Urothelium cell line (cell line): ENCODE measurements at regions not wholly inside any gene's neighbourhood (a gene's known extent, or its start where the extent isn't known, plus 50 kb on each side); places are given as distances from the start of the nearest gene placed in this dataset.

Source experiments
- DNase-seq: peaks from one replicate; pipeline ENCODE4 v3.0.0; 2011; ENCODE audit warnings: low spot score, mixed read lengths
- FAIRE-seq: peaks from 2 replicates; lab custom pipeline; 2011; peaks lifted over from hg19 to GRCh38; lab: Jason Lieb, UNC

DNA sequence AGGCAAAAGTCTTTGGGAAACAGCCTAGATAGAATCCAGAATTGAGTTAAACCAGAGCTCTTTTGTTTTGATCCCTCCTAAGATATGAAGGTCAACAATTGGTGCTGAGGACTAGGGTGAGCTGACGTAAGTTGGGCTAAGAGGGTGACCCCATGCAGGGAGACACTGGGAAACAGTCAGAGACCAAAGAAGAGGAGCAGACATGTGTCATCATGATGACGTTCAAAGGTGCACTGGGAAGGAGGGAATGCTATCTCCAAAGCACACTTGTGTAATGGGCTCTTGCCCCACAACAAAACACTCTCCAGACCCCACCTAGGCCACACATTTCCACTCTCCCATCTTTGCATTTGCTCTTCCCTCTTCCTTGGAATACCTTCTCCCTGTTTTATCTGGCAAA is 481.4 kb downstream of the COG6 start:
- FAIRE-seq = no peak
- DNase-seq = no peak

DNA sequence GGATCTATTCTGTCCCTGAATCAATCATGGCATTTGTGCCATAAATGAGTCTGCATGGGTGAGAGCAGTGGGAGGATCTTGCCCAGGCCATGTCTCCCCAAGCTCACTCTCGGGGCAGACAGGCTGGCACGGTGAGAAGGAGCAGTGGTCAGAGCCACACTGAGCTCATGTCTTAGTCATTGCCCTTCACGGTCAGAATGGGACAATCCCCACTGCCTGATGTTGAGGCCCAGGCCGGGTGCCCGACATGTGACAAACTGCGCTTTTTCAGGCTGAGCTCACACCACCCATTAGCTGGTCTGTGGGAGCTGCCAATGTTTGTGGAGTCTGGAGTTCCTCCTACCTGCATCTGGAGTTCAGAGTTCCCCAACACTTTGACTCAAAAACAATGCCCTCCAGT is 481.9 kb downstream of the COG6 start:
- FAIRE-seq (no peak), DNase-seq (no peak)

DNA sequence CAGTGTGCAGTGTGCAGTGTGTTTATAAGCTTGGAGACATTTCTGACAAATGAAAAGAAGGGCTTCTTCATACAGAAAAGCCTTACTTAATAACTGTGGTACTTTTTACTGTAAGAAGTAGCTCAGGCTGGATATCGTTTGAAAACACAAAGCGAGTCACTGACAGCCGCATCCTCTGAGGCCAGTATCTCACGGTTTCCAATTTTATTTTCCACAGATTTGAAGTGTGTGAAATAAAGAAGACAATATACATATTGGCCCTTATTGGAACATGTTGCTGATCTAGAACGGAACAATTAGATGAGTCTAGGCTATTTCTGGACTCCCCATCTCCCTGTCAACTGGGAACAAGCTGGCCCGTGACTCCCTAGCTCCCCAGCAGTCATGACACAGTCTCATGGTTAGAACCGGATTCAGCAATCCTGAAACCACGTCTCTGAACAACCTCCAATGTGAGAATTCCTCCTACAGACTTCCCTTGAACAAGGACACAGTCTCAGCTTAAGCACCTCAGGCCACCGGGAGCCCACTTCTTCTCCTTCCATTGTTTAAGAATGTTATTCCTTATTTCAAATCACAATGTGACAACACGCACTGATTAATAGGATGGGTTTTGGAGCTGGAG is 484.5 kb downstream of the COG6 start:
- no peak for DNase-seq

DNA sequence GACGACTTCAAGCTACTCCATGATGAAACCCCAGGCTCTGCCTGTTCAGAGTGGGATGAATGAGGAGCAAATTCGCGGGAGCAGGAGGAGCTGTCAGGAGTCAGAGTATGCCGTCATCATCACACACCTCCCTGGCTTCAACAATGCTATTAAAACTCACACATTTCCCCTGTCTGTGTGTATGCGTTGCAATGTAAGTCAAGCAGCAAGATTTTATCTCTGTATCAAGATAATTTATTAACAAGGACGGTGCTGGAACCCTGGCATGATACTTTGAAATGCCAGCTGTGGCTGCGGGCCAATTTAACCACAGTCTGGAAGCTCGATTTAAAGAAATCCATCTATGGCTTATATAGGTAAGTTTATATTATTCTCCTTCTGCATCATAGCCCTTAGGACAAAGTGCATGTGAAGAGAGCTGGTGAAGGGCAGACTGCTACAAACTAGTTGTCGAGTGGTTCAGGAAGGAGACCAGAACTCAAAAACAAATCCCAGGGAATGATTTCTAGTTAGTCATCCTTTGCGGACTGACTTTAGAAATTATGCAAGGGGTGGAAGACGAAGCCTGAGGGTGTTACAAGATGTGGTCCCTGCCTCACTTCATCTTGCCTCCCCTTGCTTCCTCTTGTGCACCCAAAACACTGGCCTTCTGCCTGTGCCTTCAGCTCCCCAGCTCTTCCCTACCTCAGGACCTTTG is 486.5 kb downstream of the COG6 start:
- no peak for FAIRE-seq

More for the DNA sequence above, 484.5 kb downstream of the COG6 start:
- no peak for FAIRE-seq

DNA sequence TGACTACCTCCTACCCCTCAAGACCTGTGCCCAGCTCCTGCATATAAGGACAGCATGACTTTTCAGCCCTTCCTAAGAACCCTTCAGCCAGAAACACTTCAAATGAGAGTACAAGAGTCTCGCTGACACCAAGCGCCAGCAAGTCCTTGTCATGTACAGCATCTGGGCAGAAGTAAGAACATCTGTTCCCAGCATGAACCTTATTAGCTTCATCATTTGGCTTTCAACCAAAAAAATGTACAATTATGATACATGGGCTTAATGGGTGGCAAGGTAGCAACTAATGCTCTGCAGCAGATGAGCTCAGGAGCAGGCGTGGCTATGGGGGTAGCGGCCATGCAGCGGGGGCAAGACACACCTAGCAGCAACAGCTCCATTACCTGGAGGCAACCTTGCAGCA is 487.6 kb downstream of the COG6 start:
- no peak for FAIRE-seq
- no peak for DNase-seq

More for the DNA sequence above, 486.5 kb downstream of the COG6 start:
- DNase-seq = no peak

DNA sequence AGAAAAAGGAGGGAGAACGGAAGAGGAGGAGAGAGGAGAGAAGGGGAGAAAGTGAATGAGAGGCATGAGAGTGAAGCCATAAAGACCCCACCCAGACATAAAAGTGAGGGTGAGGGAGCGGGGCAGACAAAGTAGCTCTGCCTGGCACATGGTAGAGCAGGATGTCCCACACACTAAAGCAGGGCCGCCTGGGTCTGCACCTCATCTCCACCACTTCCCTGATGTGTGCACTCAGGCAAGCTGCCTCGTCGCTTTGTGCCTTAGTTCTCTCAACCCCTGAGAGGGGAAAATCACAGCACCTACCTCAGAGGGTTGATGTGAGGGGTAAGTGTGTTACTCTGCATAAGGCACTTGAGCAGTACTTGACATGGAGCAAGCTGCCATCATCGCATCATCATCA is 488.1 kb downstream of the COG6 start:
- FAIRE-seq (no peak), DNase-seq (no peak)

DNA sequence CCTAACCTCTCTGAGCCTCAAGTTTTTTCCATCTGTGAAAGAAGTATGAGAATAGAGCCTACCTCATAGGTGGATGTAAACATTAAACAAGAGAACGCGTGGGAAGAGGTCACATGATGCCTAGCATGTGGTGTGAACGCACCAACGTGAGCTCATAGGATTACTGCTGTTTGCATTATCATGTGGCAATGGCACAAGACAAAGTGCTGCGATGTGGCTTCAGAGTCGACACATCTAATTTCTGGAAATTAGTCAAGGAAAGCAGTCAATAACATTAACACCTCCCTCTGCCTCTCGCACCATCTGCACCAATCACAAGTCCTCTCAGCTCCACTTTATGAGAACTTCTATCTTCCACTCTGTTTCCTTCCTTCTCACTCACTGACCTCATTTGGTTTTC is 489.7 kb downstream of the COG6 start:
- FAIRE-seq = no peak

DNA sequence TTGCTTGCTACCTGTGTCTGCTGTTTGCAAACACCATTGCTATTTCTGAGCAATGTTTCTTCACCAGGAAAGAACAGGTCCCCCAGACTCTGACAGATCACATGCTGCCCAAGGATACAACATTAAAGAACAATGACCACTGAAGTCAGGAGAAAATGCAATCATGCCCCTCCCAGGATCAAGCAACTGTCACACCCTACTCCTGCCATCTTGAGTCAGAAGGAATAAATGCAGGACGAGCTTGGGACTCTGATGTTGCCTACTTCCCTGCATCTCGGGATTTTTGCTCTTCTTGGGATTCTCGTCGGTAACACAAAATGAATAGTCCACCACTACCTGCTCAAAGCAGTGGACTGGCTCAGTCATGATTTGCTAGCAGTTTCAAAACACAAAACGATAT is 490.6 kb downstream of the COG6 start:
- no peak for FAIRE-seq
- DNase-seq = no peak

More for the DNA sequence above, 489.7 kb downstream of the COG6 start:
- DNase-seq = no peak

DNA sequence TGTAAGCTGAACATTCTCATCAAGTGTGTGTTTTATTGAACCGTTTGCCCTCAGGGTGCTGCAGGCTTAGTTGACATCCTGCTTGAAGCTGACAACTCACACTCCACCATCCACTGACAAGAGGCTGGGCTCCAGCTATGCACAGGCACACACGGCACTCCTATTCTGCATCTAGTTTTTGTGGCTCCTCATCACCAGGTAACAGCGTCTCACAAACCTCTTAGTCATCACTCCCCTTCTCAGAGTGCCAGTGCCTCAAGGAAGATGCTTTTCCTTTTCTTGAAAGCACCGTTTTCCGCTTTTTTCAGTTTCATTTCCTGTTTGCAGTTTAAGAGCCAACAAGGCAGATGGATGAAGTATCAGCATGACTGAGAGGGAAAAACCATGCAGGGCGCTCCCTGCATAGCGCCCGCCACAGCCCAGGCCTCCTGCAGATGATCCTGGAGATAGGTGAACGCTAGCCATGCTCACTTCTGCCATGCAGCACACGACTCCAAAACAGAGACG is 491.2 kb downstream of the COG6 start:
- no peak for FAIRE-seq
- DNase-seq = no peak

DNA sequence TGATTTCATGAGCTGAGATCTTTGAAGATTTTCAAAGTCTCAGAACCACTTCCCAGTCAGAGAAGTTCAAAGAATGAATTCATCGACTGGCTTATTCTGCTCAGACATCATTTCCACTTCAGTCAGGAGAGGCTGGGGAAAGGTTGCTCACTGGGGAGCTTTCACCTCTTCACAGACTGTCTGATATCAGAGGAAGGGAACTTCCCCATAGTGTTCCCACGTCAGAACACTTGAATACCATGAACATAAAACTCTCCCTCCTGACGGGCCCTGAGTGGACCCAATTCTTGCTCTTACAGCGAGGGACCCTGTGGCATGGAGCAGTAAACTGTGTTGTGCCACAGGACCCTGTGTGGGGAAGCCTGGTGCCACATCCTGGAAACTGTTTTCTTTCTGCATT is 492.6 kb downstream of the COG6 start:
- FAIRE-seq (no peak), DNase-seq (no peak)

DNA sequence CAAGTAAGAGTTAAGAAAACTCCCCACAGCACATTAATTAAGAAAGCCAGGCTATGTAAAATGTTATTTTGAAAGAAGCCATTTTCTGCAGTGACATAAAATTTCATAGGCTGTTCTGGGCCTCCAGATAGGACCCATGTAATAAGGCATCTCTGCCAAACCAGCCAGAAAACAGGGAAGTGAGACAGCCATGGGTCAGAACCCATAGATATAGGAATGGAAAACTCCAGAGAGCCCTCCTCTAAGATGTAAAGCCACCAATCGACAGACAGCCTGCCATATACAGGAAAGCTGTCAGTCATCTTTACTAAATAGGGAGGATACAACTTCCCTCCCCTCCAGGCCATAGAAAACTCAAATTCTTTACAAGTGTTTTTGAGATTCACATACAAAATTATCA is 493.3 kb downstream of the COG6 start:
- no peak for DNase-seq
- no peak for FAIRE-seq

DNA sequence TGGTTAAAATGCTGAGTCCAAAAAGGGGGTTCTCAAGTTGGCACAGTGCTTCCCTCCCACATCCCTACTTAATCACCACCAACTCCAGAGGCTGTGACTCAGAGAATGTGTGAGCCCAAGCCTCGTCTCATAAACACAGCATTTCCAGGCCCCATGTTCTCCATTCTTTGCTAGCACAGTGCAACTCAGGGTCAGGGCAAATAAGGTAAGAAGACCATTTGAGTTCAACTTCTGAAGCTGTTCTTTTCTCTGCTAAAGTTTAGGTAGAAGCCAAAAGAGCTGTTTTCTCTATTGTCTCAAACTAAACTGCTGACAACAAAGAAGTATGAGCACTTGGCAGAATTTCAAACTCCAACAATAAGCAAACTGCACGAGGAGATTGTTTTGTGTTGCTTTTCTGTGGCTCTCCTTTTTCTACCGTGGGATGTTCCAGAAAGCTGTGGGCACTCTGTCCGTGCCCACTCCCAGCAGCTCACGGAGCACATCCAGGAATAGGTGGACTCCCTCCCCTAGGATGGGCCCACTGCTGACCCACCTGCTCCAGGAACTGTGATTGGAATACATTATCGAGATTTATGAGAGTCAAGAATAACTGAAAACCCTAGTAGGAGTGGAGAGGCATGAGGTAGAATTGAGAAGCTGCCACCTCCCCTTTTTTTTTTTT is 494.3 kb downstream of the COG6 start:
- DNase-seq = peak; percentile 27
- FAIRE-seq = no peak

DNA sequence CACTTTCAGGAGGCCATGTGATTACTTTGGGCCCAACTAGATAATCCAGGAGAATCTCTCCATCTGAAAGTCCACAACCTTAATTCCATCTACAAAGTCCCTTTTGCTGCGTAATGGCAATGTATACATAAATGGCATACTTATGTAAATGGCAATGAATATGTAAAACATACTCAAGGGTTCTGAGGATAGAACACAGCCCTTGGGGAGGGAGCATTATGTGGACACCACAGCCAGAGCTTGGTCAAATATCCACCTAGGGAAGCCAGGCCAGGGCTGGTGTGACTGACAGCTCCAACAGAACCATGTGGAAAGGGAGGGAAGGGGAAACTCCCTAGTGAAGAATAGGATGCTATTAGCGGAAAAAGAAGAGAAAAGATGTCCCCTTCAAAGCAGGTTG is 496.2 kb downstream of the COG6 start:
- no peak for FAIRE-seq
- no peak for DNase-seq

DNA sequence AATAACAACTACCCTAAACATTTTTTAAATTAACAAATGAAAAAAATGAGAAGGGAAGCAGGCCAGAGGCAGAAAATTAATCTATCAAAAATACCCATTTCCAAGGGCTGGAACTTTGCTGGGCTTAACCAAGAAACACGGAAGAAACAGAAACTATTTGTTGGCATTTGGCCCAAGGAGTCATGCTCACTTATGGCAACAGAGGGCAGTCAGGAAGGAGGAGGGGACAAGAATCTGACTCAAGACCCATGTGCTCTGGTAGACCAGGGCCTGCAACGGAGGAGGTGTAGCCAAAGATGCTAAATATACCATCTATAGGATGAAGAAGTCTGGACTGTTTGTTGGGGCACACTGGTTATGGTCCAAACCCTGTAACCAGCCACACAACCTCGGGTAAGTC is 496.7 kb downstream of the COG6 start:
- FAIRE-seq (no peak), DNase-seq (peak; percentile 28)

DNA sequence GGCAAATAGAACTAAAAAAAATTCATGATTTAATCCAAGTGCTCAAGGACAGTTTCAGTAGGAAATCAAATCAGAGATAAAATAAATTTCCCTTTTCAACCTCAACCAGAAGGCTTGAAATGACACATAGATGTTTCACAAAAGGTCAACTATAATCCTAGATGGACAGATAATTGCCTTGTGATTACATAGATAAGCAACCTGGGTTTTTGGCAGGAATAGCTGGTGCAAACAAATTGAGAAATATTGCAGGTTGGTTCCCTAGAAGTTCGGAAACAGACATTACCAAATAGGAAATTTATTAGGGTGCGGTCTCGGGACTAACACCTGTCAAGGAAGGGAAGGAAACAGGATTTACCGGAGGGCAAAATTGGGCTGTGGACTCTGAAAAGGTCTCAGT is 497.5 kb downstream of the COG6 start:
- FAIRE-seq (no peak), DNase-seq (no peak)

DNA sequence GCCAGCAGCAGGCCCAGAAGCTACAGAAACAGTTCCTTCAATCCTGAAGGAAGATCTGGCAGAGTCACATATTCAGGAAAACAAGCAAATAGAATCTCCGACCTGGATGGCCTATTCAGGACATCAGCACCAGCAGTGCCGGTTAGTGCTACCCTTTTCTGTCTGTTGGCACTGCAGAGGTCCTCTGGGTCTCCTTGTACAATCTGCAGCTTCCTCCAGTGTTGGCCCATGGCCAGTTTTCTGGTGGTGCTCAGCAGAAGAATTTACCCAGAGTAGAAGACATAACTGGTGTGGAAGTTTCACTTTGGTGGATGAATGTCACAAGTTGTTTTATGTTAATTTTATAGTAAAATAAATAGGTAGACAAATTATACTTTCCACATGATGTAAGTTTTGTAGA is 498.1 kb downstream of the COG6 start:
- no peak for FAIRE-seq
- no peak for DNase-seq

DNA sequence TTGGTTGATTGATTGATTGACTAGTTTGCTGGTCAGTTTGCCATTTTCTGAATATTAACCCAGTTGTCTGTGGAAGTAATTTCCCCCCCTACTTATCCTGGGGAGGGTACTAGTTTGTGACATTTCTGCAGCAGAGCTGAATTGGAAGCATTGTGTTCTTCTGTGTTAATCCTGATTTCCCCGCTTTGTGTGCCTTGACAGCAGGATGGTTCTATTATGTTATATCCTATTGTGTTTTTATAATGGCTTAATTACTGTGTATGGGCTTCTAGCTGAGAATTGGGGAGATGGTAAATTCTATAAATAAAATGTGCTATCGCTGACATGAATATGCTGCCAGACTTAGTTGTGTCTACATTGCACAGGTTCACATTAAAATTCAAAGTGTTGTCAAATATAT is 499.7 kb downstream of the COG6 start:
- no peak for DNase-seq

DNA sequence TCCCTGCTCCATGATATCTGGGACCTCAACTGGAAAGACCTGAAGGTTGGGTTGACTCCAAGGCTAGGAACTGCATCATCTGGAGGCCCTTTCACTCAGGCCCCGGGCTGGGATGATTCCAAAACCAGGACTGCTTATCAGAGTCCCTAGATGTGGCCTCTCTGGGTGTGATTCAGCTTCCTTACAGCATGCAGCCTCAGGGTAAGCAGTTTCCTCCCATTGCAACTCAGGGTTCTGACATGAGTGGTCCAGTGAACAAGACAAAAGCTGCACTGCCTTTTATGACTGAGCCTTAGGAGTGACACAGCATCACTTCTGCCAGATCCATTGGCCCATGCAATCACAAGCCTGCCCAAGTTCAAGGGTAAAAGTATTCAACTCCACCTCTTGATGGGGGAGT is 502.8 kb downstream of the COG6 start:
- DNase-seq = no peak

More for the DNA sequence above, 499.7 kb downstream of the COG6 start:
- FAIRE-seq = no peak

DNA sequence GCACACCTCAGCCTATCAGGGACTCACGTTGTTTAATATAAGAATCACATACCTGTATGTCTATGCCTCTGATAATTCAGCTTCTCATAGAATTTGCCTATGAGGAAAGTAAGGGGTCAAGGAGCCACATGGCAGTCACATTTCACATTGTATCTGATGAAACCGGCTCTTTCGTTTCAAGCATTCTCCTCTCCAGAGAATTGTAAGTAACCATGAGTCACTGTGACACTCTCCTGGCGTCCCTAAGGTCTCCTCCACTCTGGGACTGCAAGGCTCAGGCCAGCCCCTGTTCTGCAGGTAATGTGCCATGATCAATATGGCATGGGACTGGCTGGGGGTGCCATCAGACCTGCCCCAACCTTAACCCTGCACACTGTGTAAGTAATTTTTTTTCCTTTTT is 503.3 kb downstream of the COG6 start:
- FAIRE-seq (no peak), DNase-seq (no peak)

More for the DNA sequence above, 502.8 kb downstream of the COG6 start:
- no peak for FAIRE-seq

DNA sequence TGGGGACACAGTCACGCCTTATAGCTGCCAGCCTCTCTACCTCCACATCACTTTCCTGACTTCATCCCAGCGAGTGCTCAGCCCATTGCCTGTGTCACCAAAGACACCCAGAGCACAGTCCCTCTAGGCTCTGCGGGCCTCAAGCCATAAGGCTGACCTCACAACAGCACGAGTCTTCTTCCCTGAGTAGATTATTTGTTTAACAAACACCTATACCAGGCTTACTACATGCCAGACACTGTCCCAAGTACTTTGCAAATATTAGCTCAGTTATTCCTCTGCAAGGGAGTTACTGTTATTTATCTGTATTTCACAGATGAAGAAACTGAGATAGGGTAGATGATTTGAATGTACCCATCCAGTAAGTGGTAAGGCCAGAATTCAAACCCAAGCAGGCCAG is 504.3 kb downstream of the COG6 start:
- DNase-seq = no peak
- no peak for FAIRE-seq

DNA sequence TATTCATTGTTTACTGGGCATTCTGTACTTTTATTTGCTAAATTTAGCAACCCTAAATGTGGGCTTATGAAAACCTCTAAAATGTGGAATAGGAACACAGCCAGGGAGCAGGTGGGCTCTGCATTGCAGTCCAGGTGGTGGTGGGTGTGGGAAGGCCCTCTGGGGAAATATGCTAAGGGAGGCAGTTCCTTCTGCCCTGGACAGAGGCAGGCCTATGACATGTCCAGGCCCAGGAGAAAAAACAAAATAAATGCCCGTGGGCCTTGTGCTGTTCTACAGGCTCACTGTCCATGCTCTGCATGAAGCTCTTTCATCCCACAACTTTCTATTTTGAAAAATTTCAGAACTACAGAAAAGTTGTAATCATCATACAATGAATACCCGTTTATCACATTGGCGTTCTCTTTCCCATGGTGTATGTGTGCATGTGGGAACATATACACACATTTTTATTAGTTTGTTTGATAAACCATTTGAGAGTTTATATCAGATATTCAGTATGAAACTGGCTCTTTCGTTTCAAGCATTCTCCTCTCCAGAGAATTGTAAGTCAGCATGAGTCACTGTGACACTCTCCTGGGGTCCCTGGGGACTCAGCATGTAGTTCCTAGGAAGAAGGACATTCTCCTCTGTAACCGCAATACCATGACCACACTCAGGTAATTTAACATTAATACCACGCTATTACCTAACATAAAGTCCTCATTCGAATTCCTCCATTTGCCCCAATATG is 505.3 kb downstream of the COG6 start:
- FAIRE-seq = no peak

More for the DNA sequence above, 505.3 kb downstream of the COG6 start:
- no peak for DNase-seq
